Endothelial cell of umbilical vein (primary cell): ENCODE measurements at regions not wholly inside any gene's neighbourhood (a gene's known extent, or its start where the extent isn't known, plus 50 kb on each side); places are given as distances from the start of the nearest gene placed in this dataset.

Experiments
- BruUV-seq: library from RNA; stranded (reverse); fragments of 400-500 nt; replicated peaks from 2 replicates; lab custom pipeline; 2021; lab: Mats Ljungman, UMichigan
- CTCF ChIA-PET: fragments of 300-600, 350-600 bp; sonication (Branson Sonifier 250); formaldehyde crosslinking; loops from one replicate; lab custom pipeline; 2021; ENCODE audit warnings: antibody characterized with exemption, inconsistent platforms; lab: Charles Lee
- POLR2A ChIA-PET: fragments of 300-600, 350-600 bp; sonication (Branson Sonifier 250); formaldehyde crosslinking; loops from one replicate; lab custom pipeline; 2021; ENCODE audit warnings: antibody characterized with exemption, inconsistent platforms; lab: Charles Lee
- DNase-seq: peaks from one replicate; pipeline ENCODE4 v3.0.0-alpha.2; 2011; ENCODE audit warnings: low read depth, low spot score
- FAIRE-seq: peaks from 2 replicates; lab custom pipeline; 2011; peaks lifted over from hg19 to GRCh38; lab: Jason Lieb, UNC
- H2AFZ ChIP-seq: 2 replicates; pipeline ENCODE4 v1.6.0; 2012; ENCODE audit warnings: low read depth, low read length, control low read depth, inconsistent platforms
- H3K27ac ChIP-seq: 2 replicates; pipeline ENCODE4 v1.5.1; 2011; ENCODE audit warnings: low read depth, mild to moderate bottlenecking, control low read depth, low read length, moderate library complexity; ENCODE audit not compliant: insufficient read depth
- H3K27me3 ChIP-seq, 2 experiments: 2 replicates each; pipeline versions ENCODE4 v1.6.0 to v1.6.1; 2011; ENCODE audit warnings: low read length in 2 of 2, mixed read lengths in 1 of 2; ENCODE audit not compliant: control insufficient read depth in 2 of 2, insufficient read depth in 2 of 2
- H3K36me3 ChIP-seq, 2 experiments: 2 replicates in 1 of 2; 3 replicates in 1 of 2; pipeline ENCODE4 v1.5.1; 2011; ENCODE audit warnings: low read length in 2 of 2, mild to moderate bottlenecking in 1 of 2, moderate library complexity in 1 of 2; ENCODE audit not compliant: control insufficient read depth in 2 of 2, insufficient read depth in 2 of 2; ENCODE audit errors: extremely low read depth in 1 of 2
- H3K4me1 ChIP-seq: 3 replicates; pipeline ENCODE4 v1.5.1; 2011; ENCODE audit warnings: mild to moderate bottlenecking, low read length; ENCODE audit not compliant: control insufficient read depth, insufficient read depth; ENCODE audit errors: extremely low read depth
- H3K4me2 ChIP-seq: 2 replicates; pipeline ENCODE4 v1.6.1; 2011; ENCODE audit warnings: low read length, control low read depth, mixed read lengths; ENCODE audit not compliant: insufficient read depth
- H3K4me3 ChIP-seq, 3 experiments: fragments of 200-600 bp in 1 of 3; sonication (generic), shearing (Covaris generic) in 1 of 3; replicated peaks in 1 of 3; 2 replicates each; pipeline ENCODE4 v1.5.1; 2011 to 2016; ENCODE audit warnings: control low read depth in 3 of 3, low read length in 3 of 3, mild to moderate bottlenecking in 2 of 3, inconsistent platforms in 1 of 3, low read depth in 1 of 3, moderate library complexity in 1 of 3; ENCODE audit not compliant: insufficient read depth in 1 of 3
- H3K79me2 ChIP-seq: 2 replicates; pipeline ENCODE4 v1.6.0; 2012; ENCODE audit warnings: low read length, inconsistent platforms; ENCODE audit not compliant: control insufficient read depth, insufficient read depth
- H3K9ac ChIP-seq: replicated peaks from 2 replicates; pipeline ENCODE3; 2011; ENCODE audit warnings: low read length, control low read depth; ENCODE audit not compliant: insufficient read depth; ENCODE audit errors: extremely low read depth
- H3K9me1 ChIP-seq: replicated peaks from 3 replicates; pipeline ENCODE4 v1.6.0; 2011; ENCODE audit warnings: mild to moderate bottlenecking, low read length; ENCODE audit not compliant: control insufficient read depth, insufficient read depth; ENCODE audit errors: extremely low read depth
- H3K9me3 ChIP-seq: replicated peaks from 2 replicates; pipeline ENCODE4 v1.5.1; 2012; ENCODE audit warnings: low read length, inconsistent platforms; ENCODE audit not compliant: control insufficient read depth, insufficient read depth
- H4K20me1 ChIP-seq: replicated peaks from 2 replicates; pipeline ENCODE3; 2011; ENCODE audit warnings: mild to moderate bottlenecking, low read length; ENCODE audit not compliant: control insufficient read depth, insufficient read depth; ENCODE audit errors: extremely low read depth
- CTCF ChIP-seq, 2 donors: IDR thresholded peaks; 1 replicate in 1 of 2; 2 replicates in 1 of 2; pipeline ENCODE4 v1.5.1; 2011; ENCODE audit warnings: low read length in 2 of 2, mild to moderate bottlenecking in 2 of 2, moderate library complexity in 2 of 2, control low read depth in 1 of 2, inconsistent platforms in 1 of 2, low read depth in 1 of 2; ENCODE audit not compliant: insufficient read depth in 1 of 2; ENCODE audit errors: extremely low read depth in 1 of 2
- EZH2 ChIP-seq: IDR thresholded peaks from 2 replicates; pipeline ENCODE4 v1.6.1; 2012; ENCODE audit warnings: borderline replicate concordance, low read depth, mild to moderate bottlenecking, moderate library complexity, low read length, inconsistent platforms; ENCODE audit not compliant: severe bottlenecking
- FOS ChIP-seq: IDR thresholded peaks from 2 replicates; pipeline ENCODE4 v1.6.1; 2011; ENCODE audit warnings: mild to moderate bottlenecking, low read length, moderate library complexity, borderline replicate concordance; ENCODE audit not compliant: insufficient read depth
- GATA2 ChIP-seq: IDR thresholded peaks from 2 replicates; pipeline ENCODE4 v1.7.0; 2011; ENCODE audit warnings: low read depth, mild to moderate bottlenecking, moderate library complexity, mixed read lengths, low read length; ENCODE audit not compliant: insufficient read length, insufficient read depth
- JUN ChIP-seq: IDR thresholded peaks from 2 replicates; pipeline ENCODE4 v1.6.1; 2011; ENCODE audit warnings: borderline replicate concordance, low read depth; ENCODE audit not compliant: insufficient read length, insufficient read depth
- MYC ChIP-seq: IDR thresholded peaks from one replicate; pipeline ENCODE4 v1.6.1; 2011; ENCODE audit warnings: mild to moderate bottlenecking, low read depth, low read length
- POLR2A ChIP-seq: IDR thresholded peaks from 2 replicates; pipeline ENCODE4 v1.6.1; 2012; ENCODE audit warnings: low read depth, mild to moderate bottlenecking, control low read depth, low read length
- POLR2AphosphoS5 ChIP-seq: IDR thresholded peaks from 2 replicates; pipeline ENCODE4 v1.6.1; 2012; ENCODE audit warnings: low read depth, mild to moderate bottlenecking, control low read depth, low read length, moderate library complexity; ENCODE audit not compliant: insufficient read depth
- dilution Hi-C: fragments of 300-500 bp; cut with MboI; formaldehyde crosslinking; loops from one replicate; pipeline ENCODE4 v1.15.0; 2019; ENCODE audit warnings: low sequenced_read_pairs; ENCODE audit not compliant: extremely low pct_ligation_motif_present
- intact Hi-C: fragments of 100-400 bp; cut with micrococcal nuclease; formaldehyde crosslinking; loops from one replicate; pipeline ENCODE4 v1.10.0; 2022
- TF ChIP-seq, protein P1 (sequence below): IDR thresholded peaks from 2 replicates; pipeline ENCODE4 v1.6.1; 2011; ENCODE audit not compliant: insufficient read depth, insufficient read length

- FAIRE-seq = no peak
- Histone ChIP-seq H3K4me2 (no peak overlapping the region), H2AFZ (no peak overlapping the region), H3K9me3 (no peaks in the 10 kb centered on the region), H3K36me3 (no peaks in the 10 kb centered on the region), H3K9ac (no peak overlapping the region), H4K20me1 (no peaks in the 10 kb centered on the region), H3K4me3 (no peak overlapping the region), H3K27ac (no peak overlapping the region), H3K9me1 (no peaks in the 10 kb centered on the region), H3K4me1 (no peaks in the 10 kb centered on the region), H3K79me2 (no peaks in the 10 kb centered on the region), H3K27me3 (peaks cover 13 to 17% of the 10 kb centered on the region in 2 experiments)
- dilution Hi-C loops (no loop called here), intact Hi-C loops (no loop called here)
- no peak for TF ChIP-seq FOS
- no peak for TF ChIP-seq POLR2AphosphoS5
- no peak for TF ChIP-seq POLR2A
- no peak for TF ChIP-seq JUN
- no peak for TF ChIP-seq GATA2
- TF ChIP-seq CTCF (IDR thresholded peaks at IDR 0.05; ENCODE audit: extremely low read depth in 1 of 2, insufficient read depth in 1 of 2, low read depth in 1 of 2, low read length in 2 of 2) = no peak
- TF ChIP-seq MYC = no peak
- no peak for TF ChIP-seq EZH2
- TF ChIP-seq, protein P1, sequence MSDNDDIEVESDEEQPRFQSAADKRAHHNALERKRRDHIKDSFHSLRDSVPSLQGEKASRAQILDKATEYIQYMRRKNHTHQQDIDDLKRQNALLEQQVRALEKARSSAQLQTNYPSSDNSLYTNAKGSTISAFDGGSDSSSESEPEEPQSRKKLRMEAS = no peak
- CTCF ChIA-PET = no interaction called here
- POLR2A ChIA-PET = no interaction called here
- no TSS peak for BruUV-seq
- DNase-seq = no peak
Measured at GRCh38 chr12:31201382-31201781, 124.6 kb downstream of the SINHCAF start.
